Esophagus muscularis mucosa (tissue), 4 donors: ENCODE measurements at regions not wholly inside any gene's neighbourhood (a gene's known extent, or its start where the extent isn't known, plus 50 kb on each side); places are given as distances from the start of the nearest gene placed in this dataset.

ENCODE experiments used
- CTCF ChIP-seq, 3 experiments: fragments of 200-600 bp in 2 of 3; fragments of 450-650 bp in 1 of 3; sonication (generic) in 2 of 3; IDR thresholded peaks; one replicate each; pipeline ENCODE4 v1.5.1; 2017 to 2019; ENCODE audit warnings: antibody characterized with exemption in 3 of 3, mild to moderate bottlenecking in 2 of 3, moderate library complexity in 1 of 3
- EP300 ChIP-seq: sonication (generic); formaldehyde crosslinking; IDR thresholded peaks from one replicate; pipeline ENCODE4 v1.6.1; 2017; ENCODE audit warnings: antibody characterized with exemption
- POLR2A ChIP-seq: fragments of 450-650 bp; IDR thresholded peaks from one replicate; pipeline ENCODE4 v1.6.1; 2017; ENCODE audit warnings: antibody characterized with exemption, moderate library complexity, mild to moderate bottlenecking, low read depth
- POLR2AphosphoS5 ChIP-seq, 2 donors: sonication (generic); formaldehyde crosslinking; IDR thresholded peaks; one replicate each; pipeline ENCODE4 v1.6.1; 2017; ENCODE audit warnings: antibody characterized with exemption in 2 of 2

- TF ChIP-seq CTCF (IDR thresholded peaks at IDR 0.05) (no peak), POLR2A (no peak), EP300 (no peak), POLR2AphosphoS5 (IDR thresholded peaks at IDR 0.05) (no peak)
Measured at GRCh38 chr1:99438656-99439230, 174.5 kb downstream of the PLPPR4 start.
